SK-N-SH (cell line): ENCODE measurements at regions not wholly inside any gene's neighbourhood (a gene's known extent, or its start where the extent isn't known, plus 50 kb on each side); places are given as distances from the start of the nearest gene placed in this dataset.
"Not testable (repeated sequence)": the region's sequence is repeated elsewhere in the genome, so short reads cannot be mapped to it uniquely, and the experiment has no call there.

Experiments
- CTCF ChIA-PET: fragments of 300-600, 350-600 bp; formaldehyde crosslinking; extraction: SDS; loops from one replicate; lab custom pipeline; 2021; lab: Yijun Ruan, JAX
- POLR2A ChIA-PET: fragments of 350-600 bp; sonication (Branson Sonifier 250); formaldehyde crosslinking; extraction: SDS; loops from one replicate; lab custom pipeline; 2020; ENCODE audit warnings: antibody characterized with exemption, inconsistent platforms; lab: Yijun Ruan, JAX
- DNase-seq: peaks from one replicate; pipeline ENCODE4 v3.0.0; 2012
- H2AFZ ChIP-seq: fragments of 200-600 bp; sonication (generic); 2 replicates; pipeline ENCODE4 v1.8.1; 2016; ENCODE audit warnings: antibody characterized with exemption, mild to moderate bottlenecking, low read depth
- H3F3A ChIP-seq: fragments of 200-600 bp; sonication (generic); replicated peaks from 2 replicates; pipeline ENCODE3; 2016; ENCODE audit warnings: antibody characterized with exemption, mild to moderate bottlenecking; ENCODE audit not compliant: insufficient read depth
- H3K27ac ChIP-seq, 2 experiments: fragments of 200-500 bp in 1 of 2; fragments of 200-600 bp in 1 of 2; sonication (Bioruptor generic) in 1 of 2; sonication (generic), shearing (Covaris generic) in 1 of 2; 2 replicates each; pipeline versions ENCODE4 v1.5.1 to v1.6.1; 2014 to 2016; ENCODE audit warnings: low read depth in 2 of 2, inconsistent platforms in 1 of 2, low read length in 1 of 2, mild to moderate bottlenecking in 1 of 2, mixed read lengths in 1 of 2
- H3K27me3 ChIP-seq: fragments of 200-600 bp; sonication (generic), shearing (Covaris generic); 2 replicates; pipeline ENCODE4 v1.6.1; 2016; ENCODE audit warnings: mixed run types; ENCODE audit not compliant: insufficient read depth
- H3K36me3 ChIP-seq, 2 experiments: fragments of 200-500 bp in 1 of 2; fragments of 200-600 bp in 1 of 2; sonication (Bioruptor generic) in 1 of 2; sonication (generic) in 1 of 2; replicated peaks in 1 of 2; 2 replicates each; pipeline versions ENCODE3 to v1.5.1; 2014 to 2016; ENCODE audit warnings: low read length in 1 of 2, mild to moderate bottlenecking in 1 of 2; ENCODE audit not compliant: insufficient read depth in 2 of 2, control insufficient read depth in 1 of 2
- H3K4me1 ChIP-seq, 2 experiments: fragments of 200-500 bp in 1 of 2; fragments of 200-600 bp in 1 of 2; sonication (Bioruptor generic) in 1 of 2; sonication (generic), shearing (Covaris generic) in 1 of 2; 2 replicates each; pipeline versions ENCODE4 v1.5.1 to v1.6.1; 2014 to 2016; ENCODE audit warnings: low read depth in 1 of 2, low read length in 1 of 2, mixed run types in 1 of 2; ENCODE audit not compliant: insufficient read depth in 2 of 2, control insufficient read depth in 1 of 2
- H3K4me2 ChIP-seq: fragments of 200-600 bp; sonication (generic), shearing (Covaris generic); 2 replicates; pipeline ENCODE4 v1.6.1; 2017; ENCODE audit warnings: mixed run types
- H3K4me3 ChIP-seq, 2 experiments: fragments of 200-500 bp in 1 of 2; fragments of 200-600 bp in 1 of 2; sonication (Bioruptor generic) in 1 of 2; sonication (generic), shearing (Covaris generic) in 1 of 2; 2 replicates each; pipeline versions ENCODE4 v1.5.1 to v1.8.1; 2014 to 2016; ENCODE audit warnings: low read depth in 2 of 2, inconsistent platforms in 1 of 2, low read length in 1 of 2, mild to moderate bottlenecking in 1 of 2, mixed read lengths in 1 of 2, moderate library complexity in 1 of 2
- H3K79me2 ChIP-seq: fragments of 200-600 bp; sonication (generic); 2 replicates; pipeline ENCODE4 v1.8.1; 2017; ENCODE audit warnings: mild to moderate bottlenecking; ENCODE audit not compliant: insufficient read depth
- H3K9ac ChIP-seq: fragments of 200-600 bp; sonication (generic); 2 replicates; pipeline ENCODE4 v1.6.1; 2017; ENCODE audit warnings: mixed run types
- H3K9me2 ChIP-seq: fragments of 200-600 bp; sonication (generic); 2 replicates; pipeline ENCODE4 v1.6.1; 2017; ENCODE audit warnings: mixed run types
- H3K9me3 ChIP-seq: fragments of 200-600 bp; sonication (generic); 2 replicates; pipeline ENCODE4 v1.6.1; 2017; ENCODE audit warnings: mixed run types, mild to moderate bottlenecking, moderate library complexity
- H4K20me1 ChIP-seq: fragments of 200-600 bp; sonication (generic); 2 replicates; pipeline ENCODE4 v1.6.1; 2017; ENCODE audit warnings: mild to moderate bottlenecking, mixed run types; ENCODE audit not compliant: insufficient read depth
- FOXJ3 ChIP-seq: sonication (generic); formaldehyde crosslinking; IDR thresholded peaks from 2 replicates; pipeline ENCODE4 v1.5.1; 2020; ENCODE audit warnings: mild to moderate bottlenecking, missing genetic modification reagents
- GABPA ChIP-seq: IDR thresholded peaks from 2 replicates; pipeline ENCODE4 v1.4.0; 2012; ENCODE audit warnings: low read depth, mild to moderate bottlenecking
- MEF2A ChIP-seq: IDR thresholded peaks from 2 replicates; pipeline ENCODE4 v1.4.0; 2012; ENCODE audit warnings: low read depth, borderline replicate concordance
- POLR2AphosphoS5 ChIP-seq: IDR thresholded peaks from 2 replicates; pipeline ENCODE4 v1.6.1; 2012; ENCODE audit warnings: low read depth, low read length
- RCOR1 ChIP-seq: fragments of 150-350 bp; IDR thresholded peaks from 2 replicates; pipeline ENCODE4 v1.6.1; 2017; ENCODE audit warnings: antibody characterized with exemption, low read length
- REST ChIP-seq: IDR thresholded peaks from 2 replicates; pipeline ENCODE4 v1.6.1; 2012; ENCODE audit warnings: mild to moderate bottlenecking, low read depth, low read length, moderate library complexity
- SMC3 ChIP-seq: IDR thresholded peaks from 2 replicates; pipeline ENCODE4 v1.6.1; 2012; ENCODE audit warnings: low read depth, low read length, improper control_type of control experiment
- TAF1 ChIP-seq: IDR thresholded peaks from 2 replicates; pipeline ENCODE4 v1.6.1; 2012; ENCODE audit warnings: low read depth, mild to moderate bottlenecking, low read length, moderate library complexity, borderline replicate concordance
- TCF12 ChIP-seq: IDR thresholded peaks from 2 replicates; pipeline ENCODE4 v1.4.0; 2012
- TEAD4 ChIP-seq: IDR thresholded peaks from 2 replicates; pipeline ENCODE4 v1.4.0; 2012; ENCODE audit warnings: mild to moderate bottlenecking, borderline replicate concordance; ENCODE audit not compliant: insufficient read depth
- YY1 ChIP-seq: IDR thresholded peaks from 2 replicates; pipeline ENCODE4 v1.4.0; 2012; ENCODE audit warnings: low read depth, mild to moderate bottlenecking
- WGBS: methylation state at CpG from one replicate; pipeline ENCODE4 v1.1.6; 2017; ENCODE audit warnings: low lambda C conversion rate; 5-methylcytosine and 5-hydroxymethylcytosine counted together
- TF ChIP-seq, protein P1 (sequence below): fragments of 150-350 bp; IDR thresholded peaks from 2 replicates; pipeline ENCODE4 v1.6.1; 2017; ENCODE audit warnings: antibody characterized with exemption, low read length, low read depth, borderline replicate concordance
- TF ChIP-seq, protein P2 (sequence below): IDR thresholded peaks from 2 replicates; pipeline ENCODE4; 2012

DNA sequence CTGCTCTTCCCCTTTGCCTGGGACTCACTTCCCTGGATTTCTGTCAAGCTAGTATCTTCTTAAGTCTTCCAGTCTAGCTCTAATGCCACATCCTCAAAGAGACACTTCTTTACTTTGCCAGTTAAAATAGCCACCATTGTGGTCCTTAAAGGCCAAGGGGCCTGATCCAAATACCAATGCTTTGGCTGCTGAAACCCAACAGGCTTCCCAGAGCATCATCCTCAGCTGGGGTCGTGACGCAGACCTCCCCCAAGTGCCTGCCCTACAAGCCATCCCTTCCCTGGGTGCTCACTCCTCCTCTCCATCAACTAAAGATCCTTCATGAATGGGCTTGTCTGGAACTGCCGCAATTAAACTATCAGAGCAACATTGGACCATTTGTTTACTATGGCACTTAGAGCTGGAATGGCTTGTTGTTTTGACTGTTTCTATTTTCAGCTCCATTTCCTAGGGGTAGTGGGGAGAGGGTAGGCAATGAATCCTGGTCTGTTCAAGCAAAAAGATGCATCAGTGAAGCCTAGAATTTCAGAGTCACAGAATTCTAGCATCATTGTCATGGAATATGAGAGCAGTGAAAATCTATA, 79.6 kb upstream of the SIRPA start:
- Histone ChIP-seq H2AFZ (no peak overlapping the region), H3K79me2 (no peaks in the 10 kb centered on the region), H3K9ac (no peak overlapping the region; the same call in 1 of the 2 replicates), H3K36me3 (no peaks in the 10 kb centered on the region), H3K4me3 (no peak overlapping the region), H3K4me1 (peaks cover 15 to 49% of the 10 kb centered on the region in 2 experiments; a peak in 3 of 4 replicates), H3F3A (peaks cover 38% of the 10 kb centered on the region), H3K9me2 (no peaks in the 10 kb centered on the region), H4K20me1 (no peaks in the 10 kb centered on the region), H3K27me3 (no peaks in the 10 kb centered on the region), H3K27ac (peak overlapping the region in 1 of 2 experiments; percentile 82; a peak in 2 of 4 replicates), H3K4me2 (peak overlapping the region; percentile 2; the same call in 1 of the 2 replicates), H3K9me3 (no peaks in the 10 kb centered on the region)
- ChIA-PET CTCF (interaction anchor here (4.7 kb wide), 1 partner anchor 13 kb away, joined by 47 read pairs; no protein-coding TSS in a partner anchor), POLR2A (no interaction called here)
- 96% methylated on average over 3 of the region's 3 CpGs for WGBS
- DNase-seq = no peak
- TF ChIP-seq YY1 (no peak), FOXJ3 (no peak), MEF2A (no peak), SMC3 (no peak), TEAD4 (no peak), GABPA (no peak), TCF12 (no peak), TAF1 (no peak), RCOR1 (no peak), POLR2AphosphoS5 (no peak), REST (no peak)
- TF ChIP-seq, protein P1, sequence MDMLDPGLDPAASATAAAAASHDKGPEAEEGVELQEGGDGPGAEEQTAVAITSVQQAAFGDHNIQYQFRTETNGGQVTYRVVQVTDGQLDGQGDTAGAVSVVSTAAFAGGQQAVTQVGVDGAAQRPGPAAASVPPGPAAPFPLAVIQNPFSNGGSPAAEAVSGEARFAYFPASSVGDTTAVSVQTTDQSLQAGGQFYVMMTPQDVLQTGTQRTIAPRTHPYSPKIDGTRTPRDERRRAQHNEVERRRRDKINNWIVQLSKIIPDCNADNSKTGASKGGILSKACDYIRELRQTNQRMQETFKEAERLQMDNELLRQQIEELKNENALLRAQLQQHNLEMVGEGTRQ = no peak
- TF ChIP-seq, protein P2, sequence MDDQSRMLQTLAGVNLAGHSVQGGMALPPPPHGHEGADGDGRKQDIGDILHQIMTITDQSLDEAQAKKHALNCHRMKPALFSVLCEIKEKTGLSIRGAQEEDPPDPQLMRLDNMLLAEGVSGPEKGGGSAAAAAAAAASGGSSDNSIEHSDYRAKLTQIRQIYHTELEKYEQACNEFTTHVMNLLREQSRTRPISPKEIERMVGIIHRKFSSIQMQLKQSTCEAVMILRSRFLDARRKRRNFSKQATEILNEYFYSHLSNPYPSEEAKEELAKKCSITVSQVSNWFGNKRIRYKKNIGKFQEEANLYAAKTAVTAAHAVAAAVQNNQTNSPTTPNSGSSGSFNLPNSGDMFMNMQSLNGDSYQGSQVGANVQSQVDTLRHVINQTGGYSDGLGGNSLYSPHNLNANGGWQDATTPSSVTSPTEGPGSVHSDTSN = no peak

- H3K9ac ChIP-seq, H4K20me1 ChIP-seq, H3K27ac ChIP-seq, H3K4me3 ChIP-seq, H3K36me3 ChIP-seq, H2AFZ ChIP-seq, DNase-seq, H3K9me3 ChIP-seq, H3K79me2 ChIP-seq, POLR2A ChIA-PET, H3K9me2 ChIP-seq, H3K4me2 ChIP-seq, H3K27me3 ChIP-seq: not testable (repeated sequence)
- WGBS = 100% methylated on average over 1 of the region's 1 CpG
- peaks cover 15 to 56% of the 10 kb centered on the region in 2 experiments; a peak in 3 of 4 replicates for H3K4me1 ChIP-seq
- H3F3A ChIP-seq = peaks cover 45% of the 10 kb centered on the region
- CTCF ChIA-PET = interaction anchor here (4.7 kb wide), 1 partner anchor 13 kb away, joined by 47 read pairs; no protein-coding TSS in a partner anchor
Observed at GRCh38 chr20:1814861-1815260, 80.3 kb upstream of the SIRPA start.
